Endothelial cell of umbilical vein (primary cell): ENCODE measurements at regions not wholly inside any gene's neighbourhood (a gene's known extent, or its start where the extent isn't known, plus 50 kb on each side); places are given as distances from the start of the nearest gene placed in this dataset.

Experiments
- BruUV-seq: library from RNA; stranded (reverse); fragments of 400-500 nt; replicated peaks from 2 replicates; lab custom pipeline; 2021; lab: Mats Ljungman, UMichigan
- CTCF ChIA-PET: fragments of 300-600, 350-600 bp; sonication (Branson Sonifier 250); formaldehyde crosslinking; loops from one replicate; lab custom pipeline; 2021; ENCODE audit warnings: antibody characterized with exemption, inconsistent platforms; lab: Charles Lee
- POLR2A ChIA-PET: fragments of 300-600, 350-600 bp; sonication (Branson Sonifier 250); formaldehyde crosslinking; loops from one replicate; lab custom pipeline; 2021; ENCODE audit warnings: antibody characterized with exemption, inconsistent platforms; lab: Charles Lee
- DNase-seq: peaks from one replicate; pipeline ENCODE4 v3.0.0-alpha.2; 2011; ENCODE audit warnings: low read depth, low spot score
- FAIRE-seq: peaks from 2 replicates; lab custom pipeline; 2011; peaks lifted over from hg19 to GRCh38; lab: Jason Lieb, UNC
- H2AFZ ChIP-seq: 2 replicates; pipeline ENCODE4 v1.6.0; 2012; ENCODE audit warnings: low read depth, low read length, control low read depth, inconsistent platforms
- H3K27ac ChIP-seq: 2 replicates; pipeline ENCODE4 v1.5.1; 2011; ENCODE audit warnings: low read depth, mild to moderate bottlenecking, control low read depth, low read length, moderate library complexity; ENCODE audit not compliant: insufficient read depth
- H3K27me3 ChIP-seq, 2 experiments: 2 replicates each; pipeline versions ENCODE4 v1.6.0 to v1.6.1; 2011; ENCODE audit warnings: low read length in 2 of 2, mixed read lengths in 1 of 2; ENCODE audit not compliant: control insufficient read depth in 2 of 2, insufficient read depth in 2 of 2
- H3K36me3 ChIP-seq, 2 experiments: 2 replicates in 1 of 2; 3 replicates in 1 of 2; pipeline ENCODE4 v1.5.1; 2011; ENCODE audit warnings: low read length in 2 of 2, mild to moderate bottlenecking in 1 of 2, moderate library complexity in 1 of 2; ENCODE audit not compliant: control insufficient read depth in 2 of 2, insufficient read depth in 2 of 2; ENCODE audit errors: extremely low read depth in 1 of 2
- H3K4me1 ChIP-seq: 3 replicates; pipeline ENCODE4 v1.5.1; 2011; ENCODE audit warnings: mild to moderate bottlenecking, low read length; ENCODE audit not compliant: control insufficient read depth, insufficient read depth; ENCODE audit errors: extremely low read depth
- H3K4me2 ChIP-seq: 2 replicates; pipeline ENCODE4 v1.6.1; 2011; ENCODE audit warnings: low read length, control low read depth, mixed read lengths; ENCODE audit not compliant: insufficient read depth
- H3K4me3 ChIP-seq, 3 experiments: fragments of 200-600 bp in 1 of 3; sonication (generic), shearing (Covaris generic) in 1 of 3; replicated peaks in 1 of 3; 2 replicates each; pipeline ENCODE4 v1.5.1; 2011 to 2016; ENCODE audit warnings: control low read depth in 3 of 3, low read length in 3 of 3, mild to moderate bottlenecking in 2 of 3, inconsistent platforms in 1 of 3, low read depth in 1 of 3, moderate library complexity in 1 of 3; ENCODE audit not compliant: insufficient read depth in 1 of 3
- H3K79me2 ChIP-seq: 2 replicates; pipeline ENCODE4 v1.6.0; 2012; ENCODE audit warnings: low read length, inconsistent platforms; ENCODE audit not compliant: control insufficient read depth, insufficient read depth
- H3K9ac ChIP-seq: replicated peaks from 2 replicates; pipeline ENCODE3; 2011; ENCODE audit warnings: low read length, control low read depth; ENCODE audit not compliant: insufficient read depth; ENCODE audit errors: extremely low read depth
- H3K9me1 ChIP-seq: replicated peaks from 3 replicates; pipeline ENCODE4 v1.6.0; 2011; ENCODE audit warnings: mild to moderate bottlenecking, low read length; ENCODE audit not compliant: control insufficient read depth, insufficient read depth; ENCODE audit errors: extremely low read depth
- H3K9me3 ChIP-seq: replicated peaks from 2 replicates; pipeline ENCODE4 v1.5.1; 2012; ENCODE audit warnings: low read length, inconsistent platforms; ENCODE audit not compliant: control insufficient read depth, insufficient read depth
- H4K20me1 ChIP-seq: replicated peaks from 2 replicates; pipeline ENCODE3; 2011; ENCODE audit warnings: mild to moderate bottlenecking, low read length; ENCODE audit not compliant: control insufficient read depth, insufficient read depth; ENCODE audit errors: extremely low read depth
- EZH2 ChIP-seq: IDR thresholded peaks from 2 replicates; pipeline ENCODE4 v1.6.1; 2012; ENCODE audit warnings: borderline replicate concordance, low read depth, mild to moderate bottlenecking, moderate library complexity, low read length, inconsistent platforms; ENCODE audit not compliant: severe bottlenecking
- FOS ChIP-seq: IDR thresholded peaks from 2 replicates; pipeline ENCODE4 v1.6.1; 2011; ENCODE audit warnings: mild to moderate bottlenecking, low read length, moderate library complexity, borderline replicate concordance; ENCODE audit not compliant: insufficient read depth
- GATA2 ChIP-seq: IDR thresholded peaks from 2 replicates; pipeline ENCODE4 v1.7.0; 2011; ENCODE audit warnings: low read depth, mild to moderate bottlenecking, moderate library complexity, mixed read lengths, low read length; ENCODE audit not compliant: insufficient read length, insufficient read depth
- JUN ChIP-seq: IDR thresholded peaks from 2 replicates; pipeline ENCODE4 v1.6.1; 2011; ENCODE audit warnings: borderline replicate concordance, low read depth; ENCODE audit not compliant: insufficient read length, insufficient read depth
- MYC ChIP-seq: IDR thresholded peaks from one replicate; pipeline ENCODE4 v1.6.1; 2011; ENCODE audit warnings: mild to moderate bottlenecking, low read depth, low read length
- POLR2A ChIP-seq: IDR thresholded peaks from 2 replicates; pipeline ENCODE4 v1.6.1; 2012; ENCODE audit warnings: low read depth, mild to moderate bottlenecking, control low read depth, low read length
- POLR2AphosphoS5 ChIP-seq: IDR thresholded peaks from 2 replicates; pipeline ENCODE4 v1.6.1; 2012; ENCODE audit warnings: low read depth, mild to moderate bottlenecking, control low read depth, low read length, moderate library complexity; ENCODE audit not compliant: insufficient read depth
- dilution Hi-C: fragments of 300-500 bp; cut with MboI; formaldehyde crosslinking; loops from one replicate; pipeline ENCODE4 v1.15.0; 2019; ENCODE audit warnings: low sequenced_read_pairs; ENCODE audit not compliant: extremely low pct_ligation_motif_present
- intact Hi-C: fragments of 100-400 bp; cut with micrococcal nuclease; formaldehyde crosslinking; loops from one replicate; pipeline ENCODE4 v1.10.0; 2022
- TF ChIP-seq, protein P1 (sequence below): IDR thresholded peaks from 2 replicates; pipeline ENCODE4 v1.6.1; 2011; ENCODE audit not compliant: insufficient read depth, insufficient read length
- TF ChIP-seq, protein P2 (sequence below), 2 donors: IDR thresholded peaks; 1 replicate in 1 of 2; 2 replicates in 1 of 2; pipeline ENCODE4 v1.5.1; 2011; ENCODE audit warnings: low read length in 2 of 2, mild to moderate bottlenecking in 2 of 2, moderate library complexity in 2 of 2, control low read depth in 1 of 2, inconsistent platforms in 1 of 2, low read depth in 1 of 2; ENCODE audit not compliant: insufficient read depth in 1 of 2; ENCODE audit errors: extremely low read depth in 1 of 2

DNA sequence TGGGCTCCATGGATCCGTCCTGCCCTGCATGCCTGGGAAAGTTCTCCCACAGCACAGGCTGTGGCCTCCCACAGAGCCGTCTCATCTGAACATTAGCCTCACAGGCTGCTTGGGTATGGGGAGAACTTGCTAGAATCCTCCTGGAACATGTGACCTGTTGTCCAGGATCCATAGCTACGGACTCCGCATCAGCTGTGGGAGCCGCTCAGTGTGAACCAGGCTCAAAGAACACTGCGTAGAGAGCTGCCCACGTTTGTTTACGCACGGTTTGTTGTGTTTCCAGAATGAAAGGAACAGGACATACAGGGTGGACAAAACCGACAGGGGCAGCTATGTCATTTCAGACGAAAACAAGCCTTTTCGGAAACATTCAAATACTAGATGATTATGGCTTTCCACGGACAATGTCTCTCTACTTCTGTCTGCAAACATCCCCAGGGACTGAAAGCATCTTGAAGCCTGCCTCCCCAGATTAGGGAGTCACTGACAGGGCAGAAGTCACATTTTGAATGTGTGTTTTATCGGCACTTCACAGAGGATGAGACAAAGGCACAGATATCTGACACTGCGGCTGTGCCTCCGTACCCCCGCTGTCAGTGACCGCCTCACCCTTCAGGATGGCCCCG is 390.3 kb downstream of the GADD45G start:
- no TSS peak for BruUV-seq
- Histone ChIP-seq H3K9ac (no peak overlapping the region), H2AFZ (no peak overlapping the region), H3K79me2 (no peaks in the 10 kb centered on the region), H3K4me3 (no peak overlapping the region), H3K9me3 (no peaks in the 10 kb centered on the region), H3K36me3 (no peaks in the 10 kb centered on the region), H3K4me1 (no peaks in the 10 kb centered on the region), H3K27ac (no peak overlapping the region), H3K4me2 (no peak overlapping the region), H3K27me3 (no peaks in the 10 kb centered on the region), H4K20me1 (no peaks in the 10 kb centered on the region), H3K9me1 (no peaks in the 10 kb centered on the region)
- intact Hi-C loops, result no loop called here
- TF ChIP-seq FOS (no peak), GATA2 (no peak), POLR2A (no peak), EZH2 (no peak), POLR2AphosphoS5 (no peak), MYC (no peak), JUN (no peak)
- TF ChIP-seq, protein P1, sequence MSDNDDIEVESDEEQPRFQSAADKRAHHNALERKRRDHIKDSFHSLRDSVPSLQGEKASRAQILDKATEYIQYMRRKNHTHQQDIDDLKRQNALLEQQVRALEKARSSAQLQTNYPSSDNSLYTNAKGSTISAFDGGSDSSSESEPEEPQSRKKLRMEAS, result no peak
- ChIA-PET POLR2A (no interaction called here), CTCF (interaction anchor here (0.9 to 2.6 kb wide), 3 partner anchors 391 to 397 kb away, joined by 3 to 8 read pairs (median 5); no protein-coding TSS in a partner anchor)
- no peak for DNase-seq
- no peak for FAIRE-seq
- dilution Hi-C loops, result no loop called here

DNA sequence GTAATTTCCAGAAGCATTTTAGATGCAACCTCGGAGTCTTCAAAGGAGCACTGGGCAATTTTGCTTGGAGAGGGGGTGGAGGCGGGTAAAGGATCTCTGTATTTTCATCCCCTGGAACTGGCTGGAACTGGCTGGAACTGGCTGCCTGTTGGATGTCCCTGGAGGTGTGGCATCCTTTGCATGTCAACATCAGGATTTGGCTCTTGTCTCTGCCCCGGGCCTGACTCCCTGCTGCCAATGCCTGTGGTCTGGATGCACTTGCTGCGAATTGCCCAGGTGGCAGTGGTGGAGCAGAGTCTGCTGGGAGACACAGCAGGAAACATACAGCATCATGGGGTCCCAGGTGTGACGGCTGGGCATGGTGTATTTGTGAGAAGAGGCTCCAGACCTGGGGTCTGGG is 391.3 kb downstream of the GADD45G start:
- dilution Hi-C loops, result no loop called here
- intact Hi-C loops, result loop anchor here (1.0 kb wide), 1 partner anchor 393 kb away; no protein-coding TSS in a partner anchor
- POLR2A ChIA-PET, result no interaction called here

More for the DNA sequence above, 391.3 kb downstream of the GADD45G start:
- H4K20me1 ChIP-seq, result no peaks in the 10 kb centered on the region
- H3K9me3 ChIP-seq, result no peaks in the 10 kb centered on the region
- H3K36me3 ChIP-seq, result no peaks in the 10 kb centered on the region
- CTCF ChIA-PET, result interaction anchor here (0.9 to 2.6 kb wide), 2 partner anchors 392 to 394 kb away, joined by 3 to 8 read pairs; no protein-coding TSS in a partner anchor
- no peak overlapping the region for H3K27ac ChIP-seq
- H3K9me1 ChIP-seq, result no peaks in the 10 kb centered on the region
- H3K4me2 ChIP-seq, result no peak overlapping the region
- BruUV-seq, result no TSS peak
- no peaks in the 10 kb centered on the region for H3K79me2 ChIP-seq
- no peaks in the 10 kb centered on the region for H3K27me3 ChIP-seq
- FAIRE-seq (no peak), DNase-seq (no peak)
- no peak for TF ChIP-seq GATA2
- TF ChIP-seq POLR2A, result no peak
- TF ChIP-seq, protein P2, sequence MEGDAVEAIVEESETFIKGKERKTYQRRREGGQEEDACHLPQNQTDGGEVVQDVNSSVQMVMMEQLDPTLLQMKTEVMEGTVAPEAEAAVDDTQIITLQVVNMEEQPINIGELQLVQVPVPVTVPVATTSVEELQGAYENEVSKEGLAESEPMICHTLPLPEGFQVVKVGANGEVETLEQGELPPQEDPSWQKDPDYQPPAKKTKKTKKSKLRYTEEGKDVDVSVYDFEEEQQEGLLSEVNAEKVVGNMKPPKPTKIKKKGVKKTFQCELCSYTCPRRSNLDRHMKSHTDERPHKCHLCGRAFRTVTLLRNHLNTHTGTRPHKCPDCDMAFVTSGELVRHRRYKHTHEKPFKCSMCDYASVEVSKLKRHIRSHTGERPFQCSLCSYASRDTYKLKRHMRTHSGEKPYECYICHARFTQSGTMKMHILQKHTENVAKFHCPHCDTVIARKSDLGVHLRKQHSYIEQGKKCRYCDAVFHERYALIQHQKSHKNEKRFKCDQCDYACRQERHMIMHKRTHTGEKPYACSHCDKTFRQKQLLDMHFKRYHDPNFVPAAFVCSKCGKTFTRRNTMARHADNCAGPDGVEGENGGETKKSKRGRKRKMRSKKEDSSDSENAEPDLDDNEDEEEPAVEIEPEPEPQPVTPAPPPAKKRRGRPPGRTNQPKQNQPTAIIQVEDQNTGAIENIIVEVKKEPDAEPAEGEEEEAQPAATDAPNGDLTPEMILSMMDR (IDR thresholded peaks at IDR 0.05; ENCODE audit: extremely low read depth in 1 of 2, insufficient read depth in 1 of 2, low read depth in 1 of 2, low read length in 2 of 2), result no peak
- no peak for TF ChIP-seq JUN
- TF ChIP-seq POLR2AphosphoS5, result no peak
- TF ChIP-seq FOS, result no peak
- no peak for TF ChIP-seq EZH2
- TF ChIP-seq, protein P1, result no peak
- no peak for TF ChIP-seq MYC
- H3K9ac ChIP-seq, result no peak overlapping the region
- no peak overlapping the region for H3K4me3 ChIP-seq
- no peak overlapping the region for H2AFZ ChIP-seq
- no peaks in the 10 kb centered on the region for H3K4me1 ChIP-seq
